ENCODE measurements at regions not wholly inside any gene's neighbourhood (a gene's known extent, or its start where the extent isn't known, plus 50 kb on each side); places are given as distances from the start of the nearest gene placed in this dataset.

- TF ChIP-seq CTCF (IDR thresholded peaks at IDR 0.05; ENCODE audit: low read depth, low read length) (no peak), EZH2phosphoT487 (IDR thresholded peaks at IDR 0.05; ENCODE audit: low read depth) (no peak)
Observed at GRCh38 chr4:12957108-12957507, 527.0 kb downstream of the RAB28 start.
